H9 (cell line): ENCODE measurements at regions not wholly inside any gene's neighbourhood (a gene's known extent, or its start where the extent isn't known, plus 50 kb on each side); places are given as distances from the start of the nearest gene placed in this dataset.

Experiments used
- DNase-seq: peaks from one replicate; pipeline ENCODE4 v3.0.0-alpha.2; 2017
- H2AFZ ChIP-seq: one replicate; pipeline ENCODE4 v1.6.1; 2013; ENCODE audit warnings: mild to moderate bottlenecking, low read length, control low read depth, moderate library complexity
- H2AK5ac ChIP-seq: 2 replicates; pipeline ENCODE4 v1.6.1; 2013; ENCODE audit warnings: low read length, control low read depth, mixed read lengths; ENCODE audit not compliant: insufficient read length
- H2BK120ac ChIP-seq: one replicate; pipeline ENCODE4 v1.6.1; 2013; ENCODE audit warnings: low read depth, mild to moderate bottlenecking, low read length, control low read depth, inconsistent platforms; ENCODE audit not compliant: poor library complexity, severe bottlenecking
- H2BK12ac ChIP-seq: 2 replicates; pipeline ENCODE4 v1.6.1; 2013; ENCODE audit warnings: low read length, control low read depth, mixed read lengths, low read depth; ENCODE audit not compliant: insufficient read length
- H2BK15ac ChIP-seq: 2 replicates; pipeline ENCODE4 v1.6.1; 2013; ENCODE audit warnings: low read depth, low read length, control low read depth
- H2BK20ac ChIP-seq: one replicate; pipeline ENCODE4 v1.6.1; 2013; ENCODE audit warnings: low read depth, mild to moderate bottlenecking, low read length, control low read depth, inconsistent platforms; ENCODE audit not compliant: poor library complexity, severe bottlenecking
- H2BK5ac ChIP-seq: 2 replicates; pipeline ENCODE4 v1.6.1; 2013; ENCODE audit warnings: low read length, control low read depth, mixed read lengths; ENCODE audit not compliant: insufficient read length
- H3K14ac ChIP-seq: 2 replicates; pipeline ENCODE4 v1.6.1; 2013; ENCODE audit warnings: low read length, control low read depth; ENCODE audit not compliant: insufficient read depth
- H3K18ac ChIP-seq: 2 replicates; pipeline ENCODE4 v1.6.1; 2013; ENCODE audit warnings: low read depth, mild to moderate bottlenecking, mixed read lengths, low read length, control low read depth; ENCODE audit not compliant: insufficient read length
- H3K23ac ChIP-seq: 2 replicates; pipeline ENCODE4 v1.6.1; 2013; ENCODE audit warnings: low read length, control low read depth, mixed read lengths, low read depth; ENCODE audit not compliant: insufficient read length
- H3K23me2 ChIP-seq: 2 replicates; pipeline ENCODE4 v1.6.1; 2013; ENCODE audit warnings: low read depth, mild to moderate bottlenecking, mixed read lengths, low read length, control low read depth; ENCODE audit not compliant: insufficient read length, poor library complexity, severe bottlenecking
- H3K27ac ChIP-seq: 2 replicates; pipeline ENCODE4 v1.5.1; 2013; ENCODE audit warnings: low read length, control low read depth, mixed read lengths, low read depth; ENCODE audit not compliant: insufficient read length
- H3K27me3 ChIP-seq: 2 replicates; pipeline ENCODE4 v1.6.1; 2013; ENCODE audit warnings: low read length, control low read depth, inconsistent platforms; ENCODE audit not compliant: insufficient read depth
- H3K4ac ChIP-seq: 2 replicates; pipeline ENCODE4 v1.6.1; 2013; ENCODE audit warnings: low read depth, mild to moderate bottlenecking, control low read depth, inconsistent platforms, low read length, moderate library complexity
- H3K4me1 ChIP-seq: 2 replicates; pipeline ENCODE4 v1.6.1; 2013; ENCODE audit warnings: low read length, control low read depth, inconsistent platforms; ENCODE audit not compliant: insufficient read depth
- H3K4me2 ChIP-seq: 2 replicates; pipeline ENCODE4 v1.6.1; 2013; ENCODE audit warnings: low read length, control low read depth, mixed read lengths; ENCODE audit not compliant: insufficient read length, insufficient read depth
- H3K56ac ChIP-seq: 2 replicates; pipeline ENCODE4 v1.6.1; 2013; ENCODE audit warnings: low read depth, mild to moderate bottlenecking, mixed read lengths, low read length, control low read depth; ENCODE audit not compliant: insufficient read length
- H3K79me1 ChIP-seq: 2 replicates; pipeline ENCODE4 v1.6.1; 2013; ENCODE audit warnings: low read depth, mild to moderate bottlenecking, moderate library complexity, low read length, control low read depth, inconsistent platforms; ENCODE audit not compliant: insufficient read depth, poor library complexity, severe bottlenecking
- H3K79me2 ChIP-seq: 2 replicates; pipeline ENCODE4 v1.6.1; 2013; ENCODE audit warnings: low read length, control low read depth, inconsistent platforms; ENCODE audit not compliant: insufficient read depth
- H3K9ac ChIP-seq: 2 replicates; pipeline ENCODE4 v1.6.1; 2013; ENCODE audit warnings: low read length, control low read depth, mixed read lengths; ENCODE audit not compliant: insufficient read length; ENCODE audit errors: extremely low read depth
- H3K9me3 ChIP-seq: one replicate; pipeline ENCODE4 v1.6.1; 2013; ENCODE audit warnings: low read depth, low read length, inconsistent platforms; ENCODE audit not compliant: control insufficient read depth
- H3T11ph ChIP-seq: one replicate; pipeline ENCODE4 v1.6.1; 2013; ENCODE audit warnings: mild to moderate bottlenecking, low read length, control low read depth, inconsistent platforms
- H4K20me1 ChIP-seq: one replicate; pipeline ENCODE4 v1.6.1; 2013; ENCODE audit not compliant: control insufficient read depth, insufficient read length, insufficient read depth
- H4K5ac ChIP-seq: 2 replicates; pipeline ENCODE4 v1.6.1; 2013; ENCODE audit warnings: low read depth, mild to moderate bottlenecking, mixed read lengths, low read length, control low read depth; ENCODE audit not compliant: insufficient read length
- H4K8ac ChIP-seq: replicated peaks from 2 replicates; pipeline ENCODE4 v1.6.1; 2013; ENCODE audit warnings: low read length, control low read depth, mixed read lengths, low read depth; ENCODE audit not compliant: insufficient read length
- H4K91ac ChIP-seq: 2 replicates; pipeline ENCODE4 v1.6.1; 2013; ENCODE audit warnings: low read depth, mild to moderate bottlenecking, moderate library complexity, mixed read lengths, low read length, control low read depth; ENCODE audit not compliant: insufficient read length
- H3K27ac Mint-ChIP-seq, 3 experiments: 2 replicates in 2 of 3; 3 replicates in 1 of 3; pipeline ENCODE4 v1.8.0; 2020 to 2021; ENCODE audit warnings: mixed read lengths in 3 of 3, mild to moderate bottlenecking in 1 of 3, moderate library complexity in 1 of 3
- H3K27me3 Mint-ChIP-seq: 2 replicates; pipeline ENCODE4 v1.8.0; 2021; ENCODE audit warnings: low read depth, mild to moderate bottlenecking, moderate library complexity, mixed read lengths
- H3K36me3 Mint-ChIP-seq, 3 experiments: 2 replicates in 2 of 3; 3 replicates in 1 of 3; pipeline ENCODE4 v1.8.0; 2020 to 2021; ENCODE audit warnings: low read depth in 3 of 3, mixed read lengths in 3 of 3; ENCODE audit not compliant: insufficient read depth in 1 of 3
- H3K4me1 Mint-ChIP-seq, 2 experiments: 2 replicates each; pipeline ENCODE4 v1.8.0; 2020; ENCODE audit warnings: mixed read lengths in 2 of 2
- H3K4me3 Mint-ChIP-seq, 2 experiments: 2 replicates in 1 of 2; 3 replicates in 1 of 2; pipeline ENCODE4 v1.8.0; 2020 to 2021; ENCODE audit warnings: mild to moderate bottlenecking in 2 of 2, mixed read lengths in 2 of 2, moderate library complexity in 1 of 2
- H3K9me3 Mint-ChIP-seq, 2 experiments: 2 replicates in 1 of 2; 3 replicates in 1 of 2; pipeline ENCODE4 v1.8.0; 2020; ENCODE audit warnings: mild to moderate bottlenecking in 2 of 2, mixed read lengths in 2 of 2, moderate library complexity in 1 of 2
- CTCF ChIP-seq: fragments of 200-600 bp; sonication (generic); conservative IDR thresholded peaks from 3 replicates; pipeline ENCODE4 v1.8.0; 2021; ENCODE audit warnings: antibody characterized with exemption, mild to moderate bottlenecking
- WGBS: extraction: QIAGEN DNeasy Blood & Tissue Kit; methylation state at CpG from one replicate; pipeline ENCODE4 v1.1.7; 2013; ENCODE audit warnings: missing lambda C conversion rate, low lambda C conversion rate, mixed read lengths; ENCODE audit not compliant: insufficient read length; ENCODE audit errors: extremely low coverage; 5-methylcytosine and 5-hydroxymethylcytosine counted together

DNA sequence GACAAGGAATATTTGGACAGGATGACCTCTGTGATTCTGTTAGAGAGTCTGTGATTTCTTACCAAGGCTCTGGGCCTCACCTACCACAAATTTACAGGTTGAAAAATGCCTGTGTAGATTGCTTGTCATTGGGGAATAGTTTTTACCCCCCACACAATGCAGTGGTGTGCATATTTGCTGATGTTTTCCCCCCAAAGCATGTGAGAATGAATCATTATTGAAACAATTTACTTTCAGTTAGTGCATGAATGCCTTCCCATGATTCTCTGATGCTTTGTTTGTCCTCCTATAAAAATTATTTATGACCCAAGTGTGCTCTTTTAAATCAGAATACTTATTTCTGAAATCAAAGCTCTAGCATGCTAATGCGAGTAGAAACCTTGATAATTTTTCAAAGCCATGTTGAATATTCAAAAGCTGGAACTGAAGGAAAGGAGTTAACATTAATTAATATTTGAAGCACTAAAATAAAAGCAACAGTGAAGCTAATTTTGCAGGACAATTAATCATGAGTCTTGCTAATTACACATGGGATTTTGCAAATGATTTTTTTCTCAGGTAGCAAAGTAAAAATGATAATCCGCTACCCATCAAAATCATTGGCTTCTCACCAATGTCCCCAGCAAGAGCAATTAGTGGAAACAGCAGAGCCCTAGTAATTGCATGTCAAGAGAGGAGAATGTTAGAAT is 361.2 kb upstream of the HNRNPA3 start:
- peaks cover 18% of the 10 kb centered on the region in 2 experiments for H3K4me1 Mint-ChIP-seq

More for the DNA sequence above, 361.2 kb upstream of the HNRNPA3 start:
- Histone ChIP-seq H2AK5ac (no peak overlapping the region), H3K14ac (no peak overlapping the region), H2BK5ac (no peak overlapping the region), H2BK12ac (no peak overlapping the region), H2AFZ (no peak overlapping the region), H3K23me2 (no peaks in the 10 kb centered on the region), H3K79me2 (no peaks in the 10 kb centered on the region), H3K23ac (no peak overlapping the region), H4K20me1 (no peaks in the 10 kb centered on the region), H3T11ph (no peak overlapping the region), H3K9ac (no peak overlapping the region), H3K4me1 (peaks cover 5% of the 10 kb centered on the region; the same call in 1 of the 2 replicates), H3K4me2 (no peak overlapping the region), H3K18ac (no peak overlapping the region), H2BK120ac (no peak overlapping the region), H3K27ac (no peak overlapping the region), H3K4ac (no peak overlapping the region), H2BK20ac (no peak overlapping the region), H3K27me3 (no peaks in the 10 kb centered on the region), H4K5ac (no peak overlapping the region), H3K56ac (no peak overlapping the region), H3K79me1 (no peaks in the 10 kb centered on the region), H3K9me3 (no peaks in the 10 kb centered on the region), H2BK15ac (no peak overlapping the region), H4K91ac (no peak overlapping the region), H4K8ac (no peak overlapping the region)
- H3K27me3 Mint-ChIP-seq = no peaks in the 10 kb centered on the region
- TF ChIP-seq CTCF = no peak
- H3K9me3 Mint-ChIP-seq = no peaks in the 10 kb centered on the region
- no peak overlapping the region for H3K4me3 Mint-ChIP-seq
- WGBS = no CpG with 5 or more reads among the region's 2 CpGs
- no peaks in the 10 kb centered on the region for H3K36me3 Mint-ChIP-seq
- no peak for DNase-seq
- no peak overlapping the region for H3K27ac Mint-ChIP-seq
